ENCODE measurements at regions not wholly inside any gene's neighbourhood (a gene's known extent, or its start where the extent isn't known, plus 50 kb on each side); places are given as distances from the start of the nearest gene placed in this dataset.
"Not testable (repeated sequence)": the region's sequence is repeated elsewhere in the genome, so short reads cannot be mapped to it uniquely, and the experiment has no call there.

DNA sequence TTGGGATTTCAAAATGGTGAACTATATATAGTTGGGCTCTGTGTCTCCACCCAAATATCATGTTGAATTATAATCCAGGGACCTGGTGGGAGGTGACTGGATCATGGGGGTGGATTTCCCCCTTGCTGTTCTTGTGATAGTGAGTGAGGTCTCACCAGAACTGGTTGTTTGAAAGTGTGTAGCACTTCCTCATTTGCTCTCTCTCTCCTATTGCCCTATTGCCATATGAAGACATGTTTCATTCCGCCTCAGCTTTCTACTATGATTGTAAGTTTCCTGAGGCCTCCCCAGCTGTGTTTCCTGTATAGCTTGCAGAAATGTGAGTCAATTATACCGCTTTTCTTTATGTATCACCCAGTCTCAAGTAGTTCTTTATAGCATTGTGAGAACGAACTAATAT lies 545.6 kb downstream of the TRAM1L1 start:
- 80 to 87% (median 81%) methylated on average over 3 of the region's 3 CpGs for WGBS, 5 donors
- H3K27me3 ChIP-seq: no peaks in the 10 kb centered on the region
- H3K36me3 ChIP-seq: no peaks in the 10 kb centered on the region
- DNase-seq: no peak
- H3K4me1 ChIP-seq: no peaks in the 10 kb centered on the region
- TF ChIP-seq, protein P1, sequence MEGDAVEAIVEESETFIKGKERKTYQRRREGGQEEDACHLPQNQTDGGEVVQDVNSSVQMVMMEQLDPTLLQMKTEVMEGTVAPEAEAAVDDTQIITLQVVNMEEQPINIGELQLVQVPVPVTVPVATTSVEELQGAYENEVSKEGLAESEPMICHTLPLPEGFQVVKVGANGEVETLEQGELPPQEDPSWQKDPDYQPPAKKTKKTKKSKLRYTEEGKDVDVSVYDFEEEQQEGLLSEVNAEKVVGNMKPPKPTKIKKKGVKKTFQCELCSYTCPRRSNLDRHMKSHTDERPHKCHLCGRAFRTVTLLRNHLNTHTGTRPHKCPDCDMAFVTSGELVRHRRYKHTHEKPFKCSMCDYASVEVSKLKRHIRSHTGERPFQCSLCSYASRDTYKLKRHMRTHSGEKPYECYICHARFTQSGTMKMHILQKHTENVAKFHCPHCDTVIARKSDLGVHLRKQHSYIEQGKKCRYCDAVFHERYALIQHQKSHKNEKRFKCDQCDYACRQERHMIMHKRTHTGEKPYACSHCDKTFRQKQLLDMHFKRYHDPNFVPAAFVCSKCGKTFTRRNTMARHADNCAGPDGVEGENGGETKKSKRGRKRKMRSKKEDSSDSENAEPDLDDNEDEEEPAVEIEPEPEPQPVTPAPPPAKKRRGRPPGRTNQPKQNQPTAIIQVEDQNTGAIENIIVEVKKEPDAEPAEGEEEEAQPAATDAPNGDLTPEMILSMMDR (IDR thresholded peaks at IDR 0.05): no peak
- TF ChIP-seq POLR2A (IDR thresholded peaks at IDR 0.05) (no peak), EP300 (IDR thresholded peaks at IDR 0.05) (no peak), POLR2AphosphoS5 (IDR thresholded peaks at IDR 0.05) (no peak)
- no peaks in the 10 kb centered on the region for H3K9me3 ChIP-seq
- H3K27ac ChIP-seq: no peak overlapping the region
- intact Hi-C loops (cut with DNase I; ENCODE audit: low total_unique reads): no loop called here
- H3K4me3 ChIP-seq: no peak overlapping the region

- DNase-seq: no peak
- H3K4me3 ChIP-seq: no peak overlapping the region
- H3K36me3 ChIP-seq: no peaks in the 10 kb centered on the region
- no peaks in the 10 kb centered on the region for H3K9me3 ChIP-seq
- H3K27ac ChIP-seq: no peak overlapping the region
- TF ChIP-seq POLR2A (IDR thresholded peaks at IDR 0.05) (no peak), EP300 (IDR thresholded peaks at IDR 0.05) (no peak), POLR2AphosphoS5 (IDR thresholded peaks at IDR 0.05) (no peak)
- TF ChIP-seq, protein P1 (IDR thresholded peaks at IDR 0.05): no peak
- no peaks in the 10 kb centered on the region for H3K27me3 ChIP-seq
- intact Hi-C loops (cut with DNase I; ENCODE audit: low total_unique reads): no loop called here
- no peaks in the 10 kb centered on the region for H3K4me1 ChIP-seq
These were observed 547.5 kb downstream of the TRAM1L1 start for GRCh38 chr4:116537828-116538227.

DNA sequence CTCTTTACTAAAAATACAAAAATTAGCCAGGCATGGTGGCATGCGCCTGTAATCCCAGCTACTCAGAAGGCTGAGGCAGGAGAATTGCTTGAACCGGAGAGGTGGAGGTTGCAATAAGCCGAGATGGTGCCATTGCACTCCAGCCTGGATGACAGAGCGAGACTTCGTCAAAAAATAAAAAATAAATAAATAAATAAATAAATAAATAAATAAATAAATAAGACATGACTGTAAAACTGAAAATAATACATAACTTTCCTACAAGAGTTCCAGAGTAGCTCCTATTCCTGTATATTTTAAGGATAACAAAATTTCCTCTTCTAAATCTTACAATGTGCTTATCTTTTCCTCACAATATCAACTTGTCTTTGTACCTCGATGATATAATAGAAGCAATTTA lies 549.4 kb downstream of the TRAM1L1 start:
- WGBS, 5 donors: 89 to 94% (median 91%) methylated on average over 6 of the region's 6 CpGs
- H3K27ac ChIP-seq; intact Hi-C loops (cut with DNase I; ENCODE audit: low total_unique reads); H3K27me3 ChIP-seq; H3K4me3 ChIP-seq; H3K4me1 ChIP-seq; DNase-seq; H3K9me3 ChIP-seq; H3K36me3 ChIP-seq: not testable (repeated sequence)

DNA sequence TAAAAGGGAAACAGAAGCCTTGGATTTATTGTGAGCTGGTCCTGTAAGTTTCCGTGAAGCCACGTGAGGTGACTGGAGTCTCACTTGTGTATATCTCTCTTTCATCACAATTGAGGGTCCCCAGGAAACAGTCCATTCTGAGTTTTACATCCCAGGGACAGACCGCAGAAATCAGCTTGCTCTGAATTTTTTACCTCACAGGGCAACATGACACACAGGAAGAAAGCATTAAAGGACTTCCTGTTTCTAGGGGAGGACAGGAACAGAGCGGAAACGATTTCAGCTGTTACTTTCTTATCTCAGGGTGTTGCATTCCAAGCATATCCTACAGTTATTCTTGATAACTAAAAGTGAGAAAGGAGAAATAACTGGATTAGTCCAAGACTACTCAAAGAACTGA lies 553.5 kb downstream of the TRAM1L1 start:
- 59 to 68% (median 64%) methylated on average over 5 of the region's 5 CpGs for WGBS, 5 donors
- Histone ChIP-seq H3K9me3 (no peaks in the 10 kb centered on the region), H3K27ac (no peak overlapping the region), H3K4me1 (no peaks in the 10 kb centered on the region), H3K4me3 (no peak overlapping the region), H3K27me3 (no peaks in the 10 kb centered on the region), H3K36me3 (no peaks in the 10 kb centered on the region)
- intact Hi-C loops (cut with DNase I; ENCODE audit: low total_unique reads): no loop called here
- no peak for TF ChIP-seq EP300 (IDR thresholded peaks at IDR 0.05)
- TF ChIP-seq POLR2A (IDR thresholded peaks at IDR 0.05): no peak
- no peak for TF ChIP-seq POLR2AphosphoS5 (IDR thresholded peaks at IDR 0.05)
- TF ChIP-seq, protein P1 (IDR thresholded peaks at IDR 0.05): no peak
- no peak for DNase-seq

DNA sequence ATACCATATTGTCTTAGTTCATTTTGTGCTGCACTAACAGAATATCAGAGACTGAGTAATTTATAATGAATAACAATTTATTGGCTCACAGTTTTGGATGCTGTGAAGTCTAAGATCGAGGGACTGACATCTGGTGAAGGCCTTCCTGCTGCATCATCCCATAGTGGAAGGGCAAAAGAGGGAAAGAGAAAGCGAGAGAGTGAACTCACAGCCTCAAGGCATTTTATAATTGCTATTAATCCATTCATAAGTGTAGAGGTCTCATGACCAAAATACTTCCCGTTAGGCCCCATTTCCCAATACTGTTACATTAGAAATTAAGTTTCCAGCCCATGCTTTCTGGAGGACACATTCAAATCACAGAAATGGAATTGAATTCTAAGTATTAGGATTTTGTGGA lies 554.4 kb downstream of the TRAM1L1 start:
- WGBS, 5 donors: 69 to 76% (median 70%) methylated on average over 3 of the region's 3 CpGs
- TF ChIP-seq, protein P1 (IDR thresholded peaks at IDR 0.05): no peak
- TF ChIP-seq POLR2AphosphoS5 (IDR thresholded peaks at IDR 0.05): no peak
- TF ChIP-seq EP300 (IDR thresholded peaks at IDR 0.05): no peak
- TF ChIP-seq POLR2A (IDR thresholded peaks at IDR 0.05): no peak
- H3K36me3 ChIP-seq: no peaks in the 10 kb centered on the region

More for the DNA sequence above, 554.4 kb downstream of the TRAM1L1 start:
- Histone ChIP-seq H3K27me3 (no peaks in the 10 kb centered on the region), H3K9me3 (no peaks in the 10 kb centered on the region), H3K4me1 (no peaks in the 10 kb centered on the region), H3K27ac (no peak overlapping the region), H3K4me3 (no peak overlapping the region)
- DNase-seq: no peak
- intact Hi-C loops (cut with DNase I; ENCODE audit: low total_unique reads): no loop called here
